Psoas muscle (tissue), 7 donors: ENCODE measurements at regions not wholly inside any gene's neighbourhood (a gene's known extent, or its start where the extent isn't known, plus 50 kb on each side); places are given as distances from the start of the nearest gene placed in this dataset.

Source experiments
- ATAC-seq, 4 donors: fragments of 200-7000 bp; cut with Tn5 transposase; one replicate each; pipeline ENCODE4 v1.9.1; 2020; ENCODE audit warnings: moderate library complexity in 3 of 4, mild to moderate bottlenecking in 2 of 4
- DNase-seq, 2 donors: peaks; one replicate each; pipeline ENCODE4 v3.0.0-alpha.2; 2020
- H3K27ac ChIP-seq: fragments of 200-600 bp; one replicate; pipeline ENCODE4 v1.8.0; 2022
- H3K27me3 ChIP-seq, 3 donors: fragments of 200-600 bp in 1 of 3; one replicate each; pipeline versions ENCODE4 v1.6.1 to v1.8.0; 2013 to 2022; ENCODE audit warnings: low read length in 2 of 3, mild to moderate bottlenecking in 2 of 3, moderate library complexity in 1 of 3; ENCODE audit not compliant: insufficient read depth in 3 of 3
- H3K36me3 ChIP-seq, 2 donors: fragments of 200-600 bp in 1 of 2; one replicate each; pipeline versions ENCODE4 v1.6.1 to v1.8.0; 2013 to 2022; ENCODE audit warnings: low read depth in 1 of 2, mild to moderate bottlenecking in 1 of 2, moderate library complexity in 1 of 2; ENCODE audit not compliant: insufficient read depth in 1 of 2
- H3K4me1 ChIP-seq: fragments of 200-600 bp; one replicate; pipeline ENCODE4 v1.8.0; 2022
- H3K4me3 ChIP-seq: fragments of 200-600 bp; one replicate; pipeline ENCODE4 v1.8.0; 2022; ENCODE audit warnings: mild to moderate bottlenecking
- H3K9me3 ChIP-seq: fragments of 200-600 bp; one replicate; pipeline ENCODE4 v1.8.0; 2022
- CTCF ChIP-seq: fragments of 200-600 bp; IDR thresholded peaks from one replicate; pipeline ENCODE4 v1.8.0; 2022; ENCODE audit warnings: antibody characterized with exemption
- WGBS, 3 donors: extraction: QIAGEN DNeasy Blood & Tissue Kit; methylation state at CpG; one replicate each; pipeline versions ENCODE4 v1.1.6 to v1.1.7; 2013; 5-methylcytosine and 5-hydroxymethylcytosine counted together
- intact Hi-C, 2 donors: fragments of 100-400 bp; cut with DNase I; formaldehyde crosslinking; loops; one replicate each; pipeline versions ENCODE4 v1.11.0 to v1.14.2; 2022
- donor health status: healthy with polysubstance abuse.
- donor health status: DM: no; HTN: no; CAD: no; lungs with moderate emphysema.
- donor health status: Bipolar disorder and iron deficiency.
- donor health status: healthy.
- donor health status: DM: yes; HTN: yes; CAD: no.
- donor health status: DM: no; HTN: no; CAD: no.
- donor health status: DM: yes; HTN: yes; CAD: no.

GRCh38 chr3:174540116-174540908 lies 318.8 kb upstream of the NAALADL2 start:
- ATAC-seq (no peak), DNase-seq (no peak)
- no peaks in the 10 kb centered on the region for H3K27me3 ChIP-seq
- H3K9me3 ChIP-seq: no peaks in the 10 kb centered on the region
- WGBS, 3 donors: 57 to 67% (median 58%) methylated on average over 3 of the region's 3 CpGs
- TF ChIP-seq CTCF: no peak
- no peak overlapping the region for H3K27ac ChIP-seq
- H3K4me3 ChIP-seq: no peak overlapping the region
- intact Hi-C loops: no loop called here
- no peaks in the 10 kb centered on the region for H3K36me3 ChIP-seq
- no peaks in the 10 kb centered on the region for H3K4me1 ChIP-seq

DNA sequence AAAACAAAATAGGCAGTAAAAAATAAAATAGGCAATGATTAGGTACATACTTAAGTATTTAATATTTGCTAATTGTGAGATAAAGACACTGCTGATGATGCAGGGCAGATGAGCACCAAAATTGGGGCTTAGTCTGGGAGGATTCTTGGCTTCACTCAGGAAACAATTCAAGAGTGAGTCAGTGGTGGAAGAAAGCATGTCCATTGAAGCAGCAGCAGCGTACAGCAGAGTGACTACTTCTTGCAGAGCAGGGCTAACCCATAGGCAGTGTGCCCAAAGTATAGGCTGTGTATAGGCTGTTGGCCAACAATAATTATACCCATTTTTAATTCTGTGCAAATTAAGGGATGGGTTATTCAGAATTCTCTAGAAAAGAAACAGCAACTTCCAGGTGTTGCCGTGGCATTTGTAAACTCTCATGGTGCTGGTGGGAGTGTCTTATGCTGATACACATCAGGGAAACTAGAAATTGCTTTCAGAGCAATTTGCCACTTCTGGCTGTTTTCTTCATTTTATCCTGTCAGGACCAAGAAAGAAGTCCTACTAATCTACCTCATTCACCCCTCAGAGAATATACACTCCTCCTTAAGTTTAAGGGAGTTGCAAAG lies 317.3 kb upstream of the NAALADL2 start:
- Histone ChIP-seq H3K27me3 (no peaks in the 10 kb centered on the region), H3K4me1 (no peaks in the 10 kb centered on the region), H3K9me3 (no peaks in the 10 kb centered on the region), H3K36me3 (no peaks in the 10 kb centered on the region), H3K4me3 (no peak overlapping the region), H3K27ac (no peak overlapping the region)
- no peak for TF ChIP-seq CTCF
- intact Hi-C loops: no loop called here
- ATAC-seq (no peak), DNase-seq (no peak)
- 91 to 95% (median 92%) methylated on average over 2 of the region's 2 CpGs for WGBS, 3 donors

GRCh38 chr3:174547801-174548435 lies 311.2 kb upstream of the NAALADL2 start:
- Histone ChIP-seq H3K4me1 (no peaks in the 10 kb centered on the region), H3K4me3 (no peak overlapping the region), H3K27me3 (no peaks in the 10 kb centered on the region), H3K9me3 (no peaks in the 10 kb centered on the region), H3K36me3 (no peaks in the 10 kb centered on the region), H3K27ac (no peak overlapping the region)
- no peak for TF ChIP-seq CTCF
- ATAC-seq: no peak
- intact Hi-C loops: no loop called here
- WGBS, 3 donors: 46 to 61% (median 55%) methylated on average over 2 of the region's 2 CpGs
- no peak for DNase-seq

- Histone ChIP-seq H3K9me3 (no peaks in the 10 kb centered on the region), H3K36me3 (no peaks in the 10 kb centered on the region), H3K4me3 (no peak overlapping the region), H3K27me3 (no peaks in the 10 kb centered on the region), H3K4me1 (no peaks in the 10 kb centered on the region), H3K27ac (no peak overlapping the region)
- DNase-seq (no peak), ATAC-seq (no peak)
- intact Hi-C loops: no loop called here
- TF ChIP-seq CTCF: no peak
- 44 to 61% (median 47%) methylated on average over 4 of the region's 4 CpGs for WGBS, 3 donors
Measured at GRCh38 chr3:174548841-174549623, 310.1 kb upstream of the NAALADL2 start.
